GM23338 (cell line): ENCODE measurements at regions not wholly inside any gene's neighbourhood (a gene's known extent, or its start where the extent isn't known, plus 50 kb on each side); places are given as distances from the start of the nearest gene placed in this dataset.

Experiments
- CREB1 ChIP-seq: fragments of 250-450 bp; sonication (Bioruptor Pico); IDR thresholded peaks from 2 replicates; pipeline ENCODE4 v1.5.0; 2020; ENCODE audit warnings: low read depth, mild to moderate bottlenecking, moderate library complexity
- CTCF ChIP-seq, 2 experiments: fragments of 200-600 bp in 1 of 2; sonication (generic) in 1 of 2; conservative IDR thresholded peaks; 2 replicates each; pipeline versions ENCODE4 v1.5.1 to v1.6.1; 2016 to 2017; ENCODE audit warnings: antibody characterized with exemption in 2 of 2, low read depth in 2 of 2, mild to moderate bottlenecking in 2 of 2, moderate library complexity in 1 of 2
- ETS1 ChIP-seq: IDR thresholded peaks from 2 replicates; pipeline ENCODE4 v1.6.1; 2016; ENCODE audit warnings: antibody characterized with exemption
- EZH2 ChIP-seq: fragments of 200-600 bp; sonication (generic); IDR thresholded peaks from one replicate; pipeline ENCODE4 v1.8.0; 2017; ENCODE audit warnings: antibody characterized with exemption, mild to moderate bottlenecking, low read depth; ENCODE audit not compliant: unreplicated experiment
- JUNB ChIP-seq: IDR thresholded peaks from one replicate; pipeline ENCODE4 v1.6.1; 2016; ENCODE audit warnings: antibody characterized with exemption; ENCODE audit not compliant: unreplicated experiment
- POLR2AphosphoS5 ChIP-seq: IDR thresholded peaks from 2 replicates; pipeline ENCODE4 v1.6.1; 2016; ENCODE audit warnings: antibody characterized with exemption, low read depth
- REST ChIP-seq: IDR thresholded peaks from one replicate; pipeline ENCODE4 v1.6.1; 2018; ENCODE audit warnings: antibody characterized with exemption; ENCODE audit not compliant: unreplicated experiment

- TF ChIP-seq REST (no peak), CREB1 (no peak), CTCF (conservative IDR thresholded peaks at IDR 0.05; ENCODE audit: low read depth in 2 of 2) (no peak), ETS1 (no peak), POLR2AphosphoS5 (no peak), EZH2 (no peak), JUNB (no peak)
Observed at GRCh38 chr4:166335256-166335938, 462.4 kb downstream of the TLL1 start.
